ENCODE measurements at regions not wholly inside any gene's neighbourhood (a gene's known extent, or its start where the extent isn't known, plus 50 kb on each side); places are given as distances from the start of the nearest gene placed in this dataset.

GRCh38 chr12:47602325-47602724 lies 103.5 kb downstream of the RPAP3 start:
- Histone ChIP-seq H3K4me1 (ENCODE audit: insufficient read depth, low read length) (no peaks in the 10 kb centered on the region), H3K4me3 (replicated peaks in 1 of 3; ENCODE audit: insufficient read depth in 1 of 3, low read depth in 2 of 3, low read length in 3 of 3) (no peak overlapping the region), H3K9me3 (ENCODE audit: low read length) (peaks cover 8% of the 10 kb centered on the region), H3K79me2 (ENCODE audit: insufficient read depth, low read length) (no peaks in the 10 kb centered on the region), H3K4me2 (ENCODE audit: low read depth, low read length) (no peak overlapping the region), H2AFZ (ENCODE audit: low read length) (no peak overlapping the region), H3K36me3 (replicated peaks in 1 of 2; ENCODE audit: control insufficient read depth in 1 of 2, insufficient read depth in 2 of 2, low read length in 2 of 2) (no peaks in the 10 kb centered on the region), H3K27ac (ENCODE audit: extremely low read length, insufficient read depth, low read length) (no peak overlapping the region), H3K9ac (ENCODE audit: insufficient read depth, low read depth, low read length) (no peak overlapping the region), H3K27me3 (ENCODE audit: control insufficient read depth in 1 of 2, insufficient read depth in 2 of 2, low read length in 2 of 2) (no peaks in the 10 kb centered on the region; a peak in 1 of 5 replicates), H4K20me1 (ENCODE audit: insufficient read depth, low read length) (no peaks in the 10 kb centered on the region)
- intact Hi-C loops (cut with micrococcal nuclease; ENCODE audit: unreplicated experiment): no loop called here
- TF ChIP-seq TOE1 (CRISPR knock-in tag; IDR thresholded peaks at IDR 0.05) (no peak), AFF4 (CRISPR knock-in tag; IDR thresholded peaks at IDR 0.05) (no peak), NFATC3 (CRISPR knock-in tag; IDR thresholded peaks at IDR 0.05) (no peak), MTA3 (CRISPR knock-in tag; IDR thresholded peaks at IDR 0.05) (no peak), PTBP1 (IDR thresholded peaks at IDR 0.05; ENCODE audit: low read depth, low read length, poor library complexity, severe bottlenecking) (no peak), PAWR (CRISPR knock-in tag; IDR thresholded peaks at IDR 0.05; ENCODE audit: borderline replicate concordance) (no peak), SRY (CRISPR knock-in tag; IDR thresholded peaks at IDR 0.05) (no peak), ZNF121 (CRISPR knock-in tag; IDR thresholded peaks at IDR 0.05) (no peak), ZNF33A (CRISPR knock-in tag; IDR thresholded peaks at IDR 0.05; ENCODE audit: borderline replicate concordance) (no peak), ZNF782 (CRISPR knock-in tag; IDR thresholded peaks at IDR 0.05; ENCODE audit: borderline replicate concordance) (no peak), ZNF572 (CRISPR knock-in tag; IDR thresholded peaks at IDR 0.05) (no peak), TCF7L2 (IDR thresholded peaks at IDR 0.05; ENCODE audit: low read depth, low read length) (no peak), ZNF672 (CRISPR knock-in tag; IDR thresholded peaks at IDR 0.05) (no peak), REXO4 (CRISPR knock-in tag; IDR thresholded peaks at IDR 0.05; ENCODE audit: borderline replicate concordance) (no peak), FOXA1 (IDR thresholded peaks at IDR 0.05) (no peak), FOXA1 (CRISPR knock-in tag; IDR thresholded peaks at IDR 0.05) (no peak), CHD4 (IDR thresholded peaks at IDR 0.05; ENCODE audit: borderline replicate concordance, low read length) (no peak), TFDP1 (CRISPR knock-in tag; IDR thresholded peaks at IDR 0.05; ENCODE audit: borderline replicate concordance) (no peak), NFKB2 (CRISPR knock-in tag; IDR thresholded peaks at IDR 0.05; ENCODE audit: borderline replicate concordance) (no peak), MEIS1 (CRISPR knock-in tag; IDR thresholded peaks at IDR 0.05; ENCODE audit: borderline replicate concordance) (no peak)
- DNase-seq (ENCODE audit: low spot score): no peak
- in situ Hi-C loops (cut with HindIII; ENCODE audit: extremely low pct_ligation_motif_present, low pct_unique_long_range_greater_than_20kb): no loop called here
- CTCF ChIA-PET (ENCODE audit: low intra/inter-chr PET ratio, low total read pairs): no interaction called here
- POLR2A ChIA-PET: no interaction called here
- WGBS (ENCODE audit: low lambda C conversion rate): 20% methylated on average over 1 of the region's 1 CpG
- ATAC-seq: no peak
- no TSS peak for BruUV-seq (replicated peaks)
- no peak for FAIRE-seq

Data from HepG2 (cell line).